ENCODE measurements at regions not wholly inside any gene's neighbourhood (a gene's known extent, or its start where the extent isn't known, plus 50 kb on each side); places are given as distances from the start of the nearest gene placed in this dataset.
A peak's percentile ranks its signal among the peaks of the same experiment; 100 is the strongest.

DNA sequence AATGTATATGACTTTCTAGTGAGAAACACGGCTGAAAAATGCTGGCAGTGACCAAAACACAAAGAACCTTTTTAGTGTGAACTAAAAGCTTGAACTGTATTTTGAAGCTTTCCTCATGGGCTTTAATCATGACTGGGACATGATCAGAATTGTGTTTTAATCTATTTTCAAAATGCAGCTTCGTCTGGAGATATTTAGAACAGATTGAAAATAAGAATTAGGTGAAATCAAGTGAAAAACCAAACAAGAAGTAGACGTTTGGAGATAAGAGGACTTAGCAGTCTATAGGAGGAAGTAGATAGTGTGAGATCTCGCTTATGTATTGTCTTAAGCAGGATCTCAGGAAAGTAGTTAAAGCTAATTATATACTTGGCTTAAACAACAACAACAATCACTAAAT, 865.4 kb upstream of the MBL2 start:
- Histone ChIP-seq H2BK12ac (ENCODE audit: low read length) (no peak overlapping the region), H3K36me3 (replicated peaks in 1 of 2; ENCODE audit: control insufficient read depth in 2 of 2, insufficient read depth in 2 of 2, low read length in 2 of 2) (no peaks in the 10 kb centered on the region), H2BK120ac (ENCODE audit: low read depth, low read length) (no peak overlapping the region), H4K8ac (ENCODE audit: low read depth, low read length) (no peak overlapping the region), H3K4me2 (ENCODE audit: insufficient read depth, low read length, poor library complexity, severe bottlenecking) (no peak overlapping the region), H3K4me1 (ENCODE audit: control insufficient read depth in 2 of 2, insufficient read depth in 1 of 2, low read depth in 1 of 2, low read length in 2 of 2) (no peaks in the 10 kb centered on the region), H3K9me3 (replicated peaks in 1 of 2; ENCODE audit: control insufficient read depth in 2 of 2, insufficient read depth in 1 of 2, low read depth in 1 of 2, low read length in 2 of 2) (no peaks in the 10 kb centered on the region), H3K9ac (ENCODE audit: low read depth, low read length, poor library complexity) (no peak overlapping the region), H3K27ac (replicated peaks; ENCODE audit: low read length) (no peak overlapping the region), H4K91ac (ENCODE audit: low read depth, low read length, poor library complexity) (no peak overlapping the region), H2AFZ (ENCODE audit: low read length) (no peak overlapping the region), H3K79me1 (ENCODE audit: low read depth, low read length) (no peaks in the 10 kb centered on the region), H3K4me3 (ENCODE audit: low read length in 2 of 2) (no peak overlapping the region), H3K4ac (ENCODE audit: low read length) (no peak overlapping the region), H2BK5ac (ENCODE audit: low read length) (no peak overlapping the region), H3K14ac (ENCODE audit: low read length) (no peak overlapping the region), H2BK15ac (ENCODE audit: low read length) (no peak overlapping the region), H2AK5ac (ENCODE audit: low read depth, low read length) (no peak overlapping the region), H3K27me3 (ENCODE audit: control insufficient read depth in 3 of 3, insufficient read depth in 3 of 3, low read depth in 1 of 3, low read length in 3 of 3) (no peaks in the 10 kb centered on the region), H3K23ac (ENCODE audit: low read depth, low read length, poor library complexity) (no peak overlapping the region), H3K18ac (ENCODE audit: low read length) (no peak overlapping the region)
- DNase-seq (ENCODE audit: low spot score) = no peak
- WGBS, 2 donors (ENCODE audit: extremely low coverage in 2 of 2, insufficient read length in 2 of 2, insufficient replicate concordance in 1 of 2) = no CpG with 5 or more reads among the region's 4 CpGs

DNA sequence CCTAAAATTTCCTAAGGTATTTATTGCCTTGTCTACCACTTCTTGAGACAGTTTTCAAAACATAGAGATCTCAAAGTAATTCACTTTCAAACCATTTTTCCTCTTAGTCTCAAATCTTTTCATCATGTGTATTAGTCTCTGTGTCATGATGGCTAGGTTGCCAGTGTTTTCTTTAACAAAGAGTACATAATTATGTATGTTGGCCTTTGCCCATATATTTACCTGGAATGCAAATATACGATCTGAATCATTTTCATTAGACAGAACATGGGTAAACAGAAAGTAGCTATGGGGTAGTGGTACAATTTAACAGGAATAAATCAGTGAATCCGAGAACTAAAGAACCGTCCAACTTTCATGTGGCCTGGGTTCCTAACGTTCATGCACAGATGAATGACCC, 852.1 kb upstream of the MBL2 start:
- Histone ChIP-seq H3K9ac (ENCODE audit: low read depth, low read length, poor library complexity) (no peak overlapping the region), H3K9me3 (replicated peaks in 1 of 2; ENCODE audit: control insufficient read depth in 2 of 2, insufficient read depth in 1 of 2, low read depth in 1 of 2, low read length in 2 of 2) (peaks cover 0 to 3% of the 10 kb centered on the region in 2 donors), H4K91ac (ENCODE audit: low read depth, low read length, poor library complexity) (no peak overlapping the region), H2AFZ (ENCODE audit: low read length) (no peak overlapping the region), H3K4ac (ENCODE audit: low read length) (no peak overlapping the region), H3K18ac (ENCODE audit: low read length) (no peak overlapping the region), H2BK120ac (ENCODE audit: low read depth, low read length) (no peak overlapping the region), H2BK12ac (ENCODE audit: low read length) (no peak overlapping the region), H2AK5ac (ENCODE audit: low read depth, low read length) (no peak overlapping the region), H3K79me1 (ENCODE audit: low read depth, low read length) (no peaks in the 10 kb centered on the region), H3K14ac (ENCODE audit: low read length) (no peak overlapping the region), H2BK5ac (ENCODE audit: low read length) (no peak overlapping the region), H3K4me1 (ENCODE audit: control insufficient read depth in 2 of 2, insufficient read depth in 1 of 2, low read depth in 1 of 2, low read length in 2 of 2) (no peaks in the 10 kb centered on the region), H3K4me3 (ENCODE audit: low read length in 2 of 2) (no peak overlapping the region), H3K4me2 (ENCODE audit: insufficient read depth, low read length, poor library complexity, severe bottlenecking) (no peak overlapping the region), H3K23ac (ENCODE audit: low read depth, low read length, poor library complexity) (no peak overlapping the region), H3K27ac (replicated peaks; ENCODE audit: low read length) (no peak overlapping the region), H4K8ac (ENCODE audit: low read depth, low read length) (no peak overlapping the region), H3K36me3 (replicated peaks in 1 of 2; ENCODE audit: control insufficient read depth in 2 of 2, insufficient read depth in 2 of 2, low read length in 2 of 2) (no peaks in the 10 kb centered on the region), H2BK15ac (ENCODE audit: low read length) (no peak overlapping the region), H3K27me3 (ENCODE audit: control insufficient read depth in 3 of 3, insufficient read depth in 3 of 3, low read depth in 1 of 3, low read length in 3 of 3) (no peaks in the 10 kb centered on the region)
- DNase-seq (ENCODE audit: low spot score) = no peak
- no CpG with 5 or more reads among the region's 4 CpGs for WGBS, 2 donors (ENCODE audit: extremely low coverage in 2 of 2, insufficient read length in 2 of 2, insufficient replicate concordance in 1 of 2)

DNA sequence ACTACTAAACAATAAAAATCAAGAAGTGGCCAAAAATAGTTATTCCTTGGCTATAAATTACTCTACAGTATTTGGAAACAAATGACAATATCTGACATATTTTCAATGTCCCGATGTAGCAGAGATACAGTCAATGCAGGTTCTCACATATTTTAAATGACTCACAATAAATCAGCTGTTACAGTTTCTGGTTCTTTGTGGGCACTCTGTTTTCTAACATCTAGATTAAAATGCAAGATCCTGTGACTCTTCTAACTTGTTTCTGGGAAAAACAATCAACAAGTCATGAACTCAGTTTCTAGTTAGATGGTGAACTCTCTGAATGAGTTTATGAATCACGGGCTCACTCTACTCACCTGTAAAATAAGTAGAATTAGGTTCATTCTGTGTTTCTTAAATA, 849.6 kb upstream of the MBL2 start:
- no peak overlapping the region for H3K14ac ChIP-seq (ENCODE audit: low read length)
- no peak overlapping the region for H2AK5ac ChIP-seq (ENCODE audit: low read depth, low read length)
- H2BK15ac ChIP-seq (ENCODE audit: low read length) = no peak overlapping the region
- H3K4me2 ChIP-seq (ENCODE audit: insufficient read depth, low read length, poor library complexity, severe bottlenecking) = no peak overlapping the region
- no peak for DNase-seq (ENCODE audit: low spot score)
- H2BK120ac ChIP-seq (ENCODE audit: low read depth, low read length) = no peak overlapping the region
- no peak overlapping the region for H3K9ac ChIP-seq (ENCODE audit: low read depth, low read length, poor library complexity)
- H3K23ac ChIP-seq (ENCODE audit: low read depth, low read length, poor library complexity) = no peak overlapping the region
- no peak overlapping the region for H3K18ac ChIP-seq (ENCODE audit: low read length)
- H3K4me3 ChIP-seq (ENCODE audit: low read length in 2 of 2) = no peak overlapping the region
- no peaks in the 10 kb centered on the region for H3K36me3 ChIP-seq (replicated peaks in 1 of 2; ENCODE audit: control insufficient read depth in 2 of 2, insufficient read depth in 2 of 2, low read length in 2 of 2)
- no peak overlapping the region for H3K4ac ChIP-seq (ENCODE audit: low read length)
- H3K27me3 ChIP-seq (ENCODE audit: control insufficient read depth in 3 of 3, insufficient read depth in 3 of 3, low read depth in 1 of 3, low read length in 3 of 3) = no peaks in the 10 kb centered on the region
- WGBS, 2 donors (ENCODE audit: extremely low coverage in 2 of 2, insufficient read length in 2 of 2, insufficient replicate concordance in 1 of 2) = no CpG with 5 or more reads among the region's 2 CpGs
- H4K91ac ChIP-seq (ENCODE audit: low read depth, low read length, poor library complexity) = no peak overlapping the region
- H2BK12ac ChIP-seq (ENCODE audit: low read length) = no peak overlapping the region
- no peak overlapping the region for H2AFZ ChIP-seq (ENCODE audit: low read length)
- peaks cover 0 to 5% of the 10 kb centered on the region in 2 donors for H3K9me3 ChIP-seq (replicated peaks in 1 of 2; ENCODE audit: control insufficient read depth in 2 of 2, insufficient read depth in 1 of 2, low read depth in 1 of 2, low read length in 2 of 2)
- H3K27ac ChIP-seq (replicated peaks; ENCODE audit: low read length) = no peak overlapping the region
- no peaks in the 10 kb centered on the region for H3K4me1 ChIP-seq (ENCODE audit: control insufficient read depth in 2 of 2, insufficient read depth in 1 of 2, low read depth in 1 of 2, low read length in 2 of 2)
- H2BK5ac ChIP-seq (ENCODE audit: low read length) = no peak overlapping the region
- no peaks in the 10 kb centered on the region for H3K79me1 ChIP-seq (ENCODE audit: low read depth, low read length)
- no peak overlapping the region for H4K8ac ChIP-seq (ENCODE audit: low read depth, low read length)

DNA sequence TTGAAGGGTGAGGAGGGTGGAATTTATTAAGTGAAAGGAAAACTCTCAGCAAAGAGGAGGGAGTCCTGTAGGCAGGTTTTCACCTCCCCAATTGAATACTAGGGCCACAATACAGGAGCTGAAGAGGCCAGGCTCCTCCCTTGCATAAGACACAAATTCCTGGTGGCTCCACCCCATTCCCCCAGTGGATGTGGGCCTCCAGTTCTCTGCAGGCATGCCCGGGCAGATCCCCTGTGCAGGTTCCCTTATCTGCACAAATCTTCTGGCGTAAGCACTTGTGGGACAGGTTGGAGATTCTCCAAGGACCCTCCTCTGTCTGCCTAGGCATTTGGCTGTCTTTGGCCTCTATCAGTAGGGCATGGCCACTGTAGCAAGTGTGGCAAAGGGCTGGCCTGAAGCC, 847.1 kb upstream of the MBL2 start:
- Histone ChIP-seq H4K8ac (ENCODE audit: low read depth, low read length) (no peak overlapping the region), H2AK5ac (ENCODE audit: low read depth, low read length) (no peak overlapping the region), H3K23ac (ENCODE audit: low read depth, low read length, poor library complexity) (no peak overlapping the region), H3K36me3 (replicated peaks in 1 of 2; ENCODE audit: control insufficient read depth in 2 of 2, insufficient read depth in 2 of 2, low read length in 2 of 2) (no peaks in the 10 kb centered on the region), H2BK5ac (ENCODE audit: low read length) (no peak overlapping the region), H3K4me3 (ENCODE audit: low read length in 2 of 2) (no peak overlapping the region), H2BK12ac (ENCODE audit: low read length) (no peak overlapping the region), H2BK15ac (ENCODE audit: low read length) (no peak overlapping the region), H3K9me3 (replicated peaks in 1 of 2; ENCODE audit: control insufficient read depth in 2 of 2, insufficient read depth in 1 of 2, low read depth in 1 of 2, low read length in 2 of 2) (peaks cover 0 to 5% of the 10 kb centered on the region in 2 donors), H3K4ac (ENCODE audit: low read length) (no peak overlapping the region), H3K79me1 (ENCODE audit: low read depth, low read length) (no peaks in the 10 kb centered on the region), H2AFZ (ENCODE audit: low read length) (peak overlapping the region; percentile 81), H3K27me3 (ENCODE audit: control insufficient read depth in 3 of 3, insufficient read depth in 3 of 3, low read depth in 1 of 3, low read length in 3 of 3) (no peaks in the 10 kb centered on the region), H3K4me1 (ENCODE audit: control insufficient read depth in 2 of 2, insufficient read depth in 1 of 2, low read depth in 1 of 2, low read length in 2 of 2) (no peaks in the 10 kb centered on the region), H3K27ac (replicated peaks; ENCODE audit: low read length) (no peak overlapping the region), H3K9ac (ENCODE audit: low read depth, low read length, poor library complexity) (no peak overlapping the region), H2BK120ac (ENCODE audit: low read depth, low read length) (no peak overlapping the region), H3K14ac (ENCODE audit: low read length) (no peak overlapping the region), H3K4me2 (ENCODE audit: insufficient read depth, low read length, poor library complexity, severe bottlenecking) (no peak overlapping the region), H3K18ac (ENCODE audit: low read length) (no peak overlapping the region), H4K91ac (ENCODE audit: low read depth, low read length, poor library complexity) (no peak overlapping the region)
- DNase-seq (ENCODE audit: low spot score) = no peak
- no CpG with 5 or more reads among the region's 2 CpGs for WGBS, 2 donors (ENCODE audit: extremely low coverage in 2 of 2, insufficient read length in 2 of 2, insufficient replicate concordance in 1 of 2)
